HG02798 (cell line): ENCODE measurements at regions not wholly inside any gene's neighbourhood (a gene's known extent, or its start where the extent isn't known, plus 50 kb on each side); places are given as distances from the start of the nearest gene placed in this dataset.
"Not testable (repeated sequence)": the region's sequence is repeated elsewhere in the genome, so short reads cannot be mapped to it uniquely, and the experiment has no call there.

Source experiments
- ATAC-seq: cut with Tn5 transposase; IDR thresholded peaks from one replicate; pipeline ENCODE4 v1.9.1; 2021; ENCODE audit warnings: mild to moderate bottlenecking; ENCODE audit not compliant: unreplicated experiment, poor library complexity

DNA sequence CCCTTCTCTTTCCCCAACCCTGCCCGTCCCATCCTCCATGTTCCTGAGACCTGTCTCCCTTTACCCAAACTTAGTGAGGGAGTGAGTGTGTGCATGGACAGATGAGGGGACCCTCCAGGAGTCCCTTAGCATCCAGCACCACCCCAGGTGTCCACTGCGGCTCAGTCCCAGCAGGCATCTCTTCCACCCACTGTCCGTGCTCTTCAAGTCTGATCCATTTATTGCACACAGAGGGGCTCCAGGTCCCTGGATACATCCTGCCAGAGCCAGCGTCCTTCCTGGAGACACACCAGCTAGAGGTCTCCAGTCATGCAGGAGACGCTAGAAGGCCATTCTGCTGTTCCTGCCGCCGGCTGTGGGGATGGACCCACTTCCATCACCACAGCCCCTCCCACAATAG, 239.2 kb downstream of the ADGRD1 start:
- no peak for ATAC-seq

DNA sequence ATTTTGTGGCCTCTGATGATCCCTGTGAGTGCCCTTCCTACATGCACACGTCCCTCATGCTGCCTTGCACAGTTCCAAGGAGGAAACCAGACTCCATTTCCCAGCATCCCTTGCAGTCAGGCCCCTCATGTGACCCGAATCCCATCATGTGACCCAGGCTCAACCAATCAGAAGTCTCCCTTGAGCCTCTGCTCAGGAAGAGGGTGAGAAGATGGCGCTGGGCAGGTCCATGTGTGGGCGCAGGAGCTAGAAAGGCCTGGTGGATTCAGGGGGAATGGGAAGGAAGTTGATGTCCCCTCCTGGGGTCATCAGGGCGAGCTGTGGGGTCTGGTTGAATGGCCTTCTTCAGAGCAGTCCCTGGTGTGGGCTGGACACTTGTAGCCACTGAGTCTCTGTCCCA, 240.5 kb downstream of the ADGRD1 start:
- no peak for ATAC-seq

DNA sequence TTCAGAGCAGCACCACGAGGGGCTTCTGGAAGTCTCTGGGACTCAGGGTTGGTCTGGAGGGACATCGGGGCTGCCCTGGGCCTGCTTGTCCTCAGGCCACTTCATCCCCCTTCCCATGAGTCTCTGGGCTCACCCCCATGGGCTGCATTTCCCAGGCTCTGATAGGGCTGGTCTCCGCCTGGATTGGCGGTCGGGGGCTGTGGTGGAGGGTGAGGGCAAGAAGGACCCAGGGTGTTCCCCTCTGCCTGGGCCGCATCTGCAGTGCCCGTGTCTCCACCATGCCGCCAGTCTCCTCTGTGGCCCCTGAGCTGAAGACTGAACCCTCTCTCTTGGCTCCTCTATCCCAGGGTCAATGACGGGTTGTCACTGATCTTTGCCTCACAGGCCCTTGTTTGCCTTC, 242.1 kb downstream of the ADGRD1 start:
- ATAC-seq, result no peak

DNA sequence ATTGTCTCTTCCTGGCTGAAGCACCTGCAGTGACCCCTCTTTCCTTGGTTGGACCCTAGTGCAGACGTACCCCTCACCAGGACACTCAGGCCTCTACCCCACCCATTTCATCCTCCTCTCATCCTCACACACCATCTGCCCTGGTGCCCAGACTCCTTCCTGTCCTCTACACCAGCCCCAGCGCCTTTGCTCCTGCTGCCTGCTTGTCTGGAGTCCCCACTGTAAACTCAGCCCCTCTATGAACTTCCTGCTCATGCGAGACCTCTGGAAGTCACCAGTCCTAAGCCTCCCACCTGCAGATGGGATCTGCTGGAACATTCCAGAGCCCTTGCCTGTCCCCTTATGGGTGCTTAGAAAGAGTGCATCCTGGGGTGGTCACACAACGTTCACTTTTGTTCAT, 242.5 kb downstream of the ADGRD1 start:
- no peak for ATAC-seq

DNA sequence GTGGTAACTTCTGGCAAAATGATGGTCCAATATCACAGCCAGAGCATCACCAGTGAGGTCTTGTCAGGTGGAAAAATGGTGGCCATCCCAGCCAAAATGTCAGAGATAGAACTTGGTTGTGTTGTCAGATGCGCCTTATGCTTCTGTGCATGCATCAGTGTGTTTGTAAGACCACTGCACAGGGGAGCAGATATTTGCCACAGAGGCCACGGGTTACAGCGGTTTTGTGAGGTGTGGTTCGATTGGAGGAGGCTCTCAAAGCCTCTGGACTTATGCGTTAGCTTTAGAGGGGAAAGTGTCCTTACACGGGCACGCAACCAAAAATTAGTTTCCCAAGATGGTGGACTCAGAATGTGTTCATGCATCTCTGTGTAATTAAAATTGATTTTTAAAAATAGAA, 243.8 kb downstream of the ADGRD1 start:
- no peak for ATAC-seq

DNA sequence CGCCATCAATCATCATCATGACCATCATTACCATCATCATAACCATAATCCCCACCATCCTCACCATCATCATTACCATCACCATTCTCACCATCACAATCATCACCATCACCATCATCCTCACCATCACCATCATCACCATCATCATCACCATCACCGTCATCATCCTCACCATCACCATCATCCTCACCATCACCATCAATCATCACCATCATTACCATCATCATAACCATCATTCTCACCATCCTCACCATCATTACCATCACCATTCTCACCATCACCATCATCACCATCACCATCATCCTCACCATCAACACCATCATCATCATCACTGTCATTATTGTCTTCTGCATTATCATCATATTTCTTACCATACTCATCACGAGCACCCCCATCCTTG, 245.5 kb downstream of the ADGRD1 start:
- no peak for ATAC-seq

DNA sequence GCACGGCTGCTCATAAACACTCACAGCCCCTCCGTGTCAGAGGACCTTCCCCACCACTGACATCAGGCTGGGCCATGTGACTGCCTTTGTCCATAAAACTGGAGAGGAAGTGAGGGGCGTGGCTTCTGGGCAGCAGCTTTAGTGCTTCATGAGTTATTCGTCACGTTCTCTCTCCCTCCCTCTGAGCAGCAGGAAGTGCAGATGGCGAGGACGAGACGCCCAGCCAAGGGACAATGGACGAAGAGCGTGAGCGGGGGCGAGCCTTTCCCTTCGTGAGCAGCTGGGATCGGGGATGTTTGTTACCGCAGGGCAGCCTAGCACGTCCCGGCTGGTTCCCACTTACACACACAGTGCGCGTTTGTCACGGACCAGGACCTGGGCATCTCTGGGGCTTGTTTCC, 248.2 kb downstream of the ADGRD1 start:
- ATAC-seq, result not testable (repeated sequence)

DNA sequence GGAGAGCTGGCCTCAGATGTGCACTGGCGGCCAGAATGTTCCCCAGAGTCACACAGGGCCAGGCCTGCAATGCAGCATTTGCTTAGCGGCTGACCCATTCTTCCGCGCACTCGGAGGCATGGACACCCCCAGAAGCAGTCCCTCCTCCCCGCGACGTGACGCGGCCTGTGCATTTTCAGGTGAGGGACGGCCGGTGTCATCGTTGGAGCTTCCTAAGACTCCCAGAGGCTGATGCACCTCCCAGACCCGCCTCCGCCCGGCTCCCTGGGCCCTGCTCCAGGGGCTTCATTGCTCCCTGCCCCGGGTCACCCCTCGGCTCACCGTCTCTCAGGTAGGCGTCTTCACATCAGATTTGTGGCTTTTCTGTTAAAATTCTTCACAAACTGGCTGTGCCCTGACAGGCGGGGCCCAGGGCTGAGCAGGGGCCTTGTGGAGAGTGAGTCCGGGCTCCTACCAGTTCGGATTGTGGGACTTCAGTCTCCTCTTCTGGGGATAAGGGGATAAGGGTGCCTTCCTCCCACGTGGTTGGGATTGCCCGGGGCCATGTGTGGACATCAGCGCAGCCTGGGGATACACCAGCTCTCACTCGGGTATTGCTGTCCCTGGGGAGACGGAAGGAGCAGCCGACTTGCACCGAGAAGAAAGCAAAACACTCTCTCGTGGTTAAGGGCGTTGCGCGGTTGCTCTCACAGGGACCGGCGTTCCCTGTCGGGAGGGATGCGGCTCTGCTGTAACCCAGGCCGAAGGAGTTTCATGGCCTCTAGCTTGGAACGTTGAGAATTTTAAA, 249.1 kb downstream of the ADGRD1 start:
- ATAC-seq, result no peak

DNA sequence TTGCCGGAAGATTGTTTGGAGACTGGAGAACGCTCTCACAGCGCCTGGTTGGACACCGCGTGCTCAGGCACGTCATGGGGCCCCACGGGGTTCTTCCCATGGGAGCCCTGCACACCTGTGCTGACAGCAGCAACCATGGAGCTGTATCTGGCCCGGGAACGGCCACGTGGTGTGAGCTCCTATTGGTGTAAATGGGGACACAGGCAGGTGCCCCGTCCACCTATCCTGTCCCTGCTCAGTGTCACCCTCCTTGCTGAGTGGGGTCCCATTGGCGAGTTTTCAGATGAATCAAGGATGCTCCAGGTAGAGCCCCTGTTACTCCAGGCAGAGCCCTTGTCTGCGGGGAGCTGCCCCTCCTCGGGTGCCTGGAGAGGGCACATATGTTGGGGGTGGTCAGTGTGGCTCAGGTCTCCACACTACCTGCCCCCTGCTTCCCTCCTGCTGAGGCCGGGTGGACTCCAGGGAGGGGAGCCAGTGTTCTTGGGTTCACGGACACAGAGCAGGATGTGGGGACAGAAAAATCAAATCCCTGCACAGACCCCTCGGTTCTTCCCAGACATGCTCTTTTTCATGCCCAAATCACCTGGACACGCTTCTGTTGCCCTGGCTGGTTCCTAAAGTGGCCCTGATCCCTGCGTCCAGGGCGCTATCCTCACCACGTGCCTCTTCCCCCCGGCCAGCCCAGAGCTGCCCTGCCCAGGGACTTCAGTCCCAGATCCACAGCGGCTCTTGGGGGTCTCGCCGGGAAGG, 250.1 kb downstream of the ADGRD1 start:
- no peak for ATAC-seq

DNA sequence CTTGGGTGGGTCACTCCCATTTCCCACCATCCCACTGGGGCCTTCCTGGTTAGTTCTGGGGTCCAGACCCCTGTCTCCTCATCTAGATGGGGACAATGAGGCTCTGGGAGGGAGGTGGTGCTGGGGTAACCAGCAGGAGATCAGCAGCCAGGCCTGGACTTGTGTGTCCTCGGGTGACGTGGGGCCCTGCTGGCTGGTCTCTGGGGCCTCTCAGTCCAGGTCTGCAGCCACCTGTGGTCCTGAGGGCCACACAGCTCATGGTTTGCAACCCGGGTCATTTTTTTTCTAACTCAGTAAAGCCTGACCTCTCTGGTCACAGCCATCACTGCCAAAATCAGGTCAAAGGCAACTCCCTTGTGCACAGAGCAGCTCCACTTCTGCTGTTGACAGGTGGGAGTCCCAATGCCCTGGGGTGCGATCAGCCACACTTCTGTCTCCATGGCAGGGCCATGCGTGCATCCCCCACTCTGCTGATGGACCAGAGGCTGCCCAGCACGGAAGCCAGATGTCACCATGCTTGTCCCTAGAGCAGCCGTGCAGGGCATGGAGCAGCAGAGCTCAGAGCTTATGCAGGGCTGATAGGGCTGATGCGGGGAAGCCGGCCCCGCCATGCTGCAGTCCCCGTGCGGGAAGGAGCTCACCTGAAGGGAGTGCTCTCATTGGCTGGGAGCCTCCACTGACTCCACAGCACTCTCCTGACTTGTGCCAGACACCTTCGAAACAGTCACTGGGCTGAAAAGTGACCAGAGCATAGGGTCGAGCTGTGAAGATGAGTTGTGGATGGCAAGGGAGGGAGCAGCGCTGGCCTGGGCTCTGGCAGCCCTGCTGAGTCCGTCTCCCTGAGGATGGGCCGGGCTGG, 250.9 kb downstream of the ADGRD1 start:
- no peak for ATAC-seq

DNA sequence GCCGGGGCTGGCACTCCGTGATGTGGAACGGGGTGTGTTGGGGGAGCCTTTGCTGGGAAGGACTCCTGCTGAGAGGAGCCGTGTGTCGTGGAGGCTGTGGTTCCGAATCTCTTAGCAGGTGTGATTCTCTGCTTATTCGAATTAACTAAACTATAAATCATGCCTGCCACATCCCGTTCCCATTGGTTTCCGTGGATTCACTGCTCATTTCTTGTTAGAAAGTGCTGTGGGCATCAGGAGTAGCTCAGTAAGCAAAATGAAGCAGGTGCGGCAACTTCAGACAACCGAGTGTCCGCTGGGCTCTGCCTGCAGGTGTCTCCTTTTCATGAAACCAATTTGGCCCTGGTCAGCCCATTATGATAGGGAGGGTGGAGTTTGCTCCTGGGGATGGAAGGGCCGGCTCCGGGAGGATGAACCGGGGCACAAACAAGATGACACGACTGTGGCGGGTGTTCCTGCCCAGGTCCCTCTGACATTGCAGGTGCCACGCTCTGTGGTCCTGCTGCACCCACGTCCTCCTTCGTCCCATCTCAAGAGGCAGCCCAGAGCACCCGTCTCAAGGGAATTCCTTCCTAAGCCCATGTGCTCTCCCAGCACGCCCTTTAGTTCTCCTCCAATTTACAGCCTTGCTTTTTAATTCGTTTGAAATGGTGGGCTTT, 251.7 kb downstream of the ADGRD1 start:
- ATAC-seq, result not testable (repeated sequence)

DNA sequence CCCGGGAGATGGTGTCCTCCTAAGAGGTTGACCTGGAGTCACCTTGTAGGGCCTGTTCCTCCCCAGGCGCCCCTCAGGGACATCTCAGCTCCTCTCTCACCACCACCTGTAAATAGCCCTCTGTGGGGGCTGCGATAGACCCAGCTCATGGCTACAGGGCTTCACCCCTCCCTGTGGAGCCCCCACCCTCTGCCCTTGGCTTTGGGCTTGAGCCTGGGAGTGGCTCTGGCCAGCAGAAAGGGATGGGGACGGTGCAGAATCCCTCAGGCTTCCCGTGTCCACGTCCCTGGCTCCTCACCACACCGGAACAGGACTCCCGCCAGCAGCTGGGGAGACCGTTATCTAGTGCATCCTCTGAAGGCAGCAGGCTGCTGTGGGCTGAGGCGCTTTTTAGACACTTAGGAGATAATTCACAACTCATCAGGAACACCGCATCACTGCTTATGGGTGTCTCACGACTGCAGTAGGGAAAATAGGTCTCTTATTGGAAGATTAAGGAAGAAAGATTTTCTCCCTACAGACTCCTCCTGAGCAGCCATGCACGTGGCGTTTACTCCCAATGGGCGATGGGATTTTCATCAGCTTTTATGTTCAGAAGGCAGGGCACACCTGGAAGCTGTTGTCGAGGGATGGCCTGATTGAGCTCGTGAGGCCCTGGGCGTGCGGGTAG, 253.1 kb downstream of the ADGRD1 start:
- not testable (repeated sequence) for ATAC-seq

DNA sequence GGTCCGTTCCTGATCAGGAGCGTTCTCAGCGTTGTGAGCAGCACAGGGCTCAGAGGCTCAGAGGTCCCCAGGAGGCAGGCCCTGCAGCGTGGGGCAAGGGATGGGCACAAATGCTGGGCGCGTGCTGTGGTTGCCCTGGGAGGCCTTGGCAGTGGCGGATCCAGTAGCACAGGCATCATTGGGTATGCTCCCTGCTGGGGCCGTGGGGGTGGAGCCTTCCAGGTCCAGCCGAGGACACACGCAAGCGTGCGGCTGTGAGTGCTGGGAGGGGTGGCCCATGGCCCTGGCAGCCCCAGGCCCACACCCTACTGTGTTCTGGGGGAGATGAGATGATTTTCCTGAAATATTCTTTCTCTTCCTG, 253.6 kb downstream of the ADGRD1 start:
- ATAC-seq, result not testable (repeated sequence)

DNA sequence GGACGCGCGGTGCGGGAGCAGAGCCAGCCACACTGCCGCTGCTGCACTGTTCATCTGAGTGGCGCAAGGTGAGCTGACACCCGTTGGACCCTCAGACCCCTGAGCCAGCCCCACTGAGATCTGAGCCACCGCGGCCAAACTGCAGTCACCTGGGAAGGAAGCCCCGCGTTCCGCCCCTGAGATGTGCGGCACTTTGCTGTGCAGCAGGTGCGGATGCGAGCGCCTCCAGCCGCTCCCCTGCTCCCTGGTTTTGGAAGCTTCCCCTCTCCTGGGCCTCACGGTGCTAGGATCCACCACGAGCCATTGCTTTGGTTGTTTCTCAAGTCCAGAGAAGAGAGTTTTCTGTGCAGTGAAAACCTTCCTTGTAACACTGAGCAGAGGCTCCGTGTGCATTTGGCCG, 254.1 kb downstream of the ADGRD1 start:
- not testable (repeated sequence) for ATAC-seq

DNA sequence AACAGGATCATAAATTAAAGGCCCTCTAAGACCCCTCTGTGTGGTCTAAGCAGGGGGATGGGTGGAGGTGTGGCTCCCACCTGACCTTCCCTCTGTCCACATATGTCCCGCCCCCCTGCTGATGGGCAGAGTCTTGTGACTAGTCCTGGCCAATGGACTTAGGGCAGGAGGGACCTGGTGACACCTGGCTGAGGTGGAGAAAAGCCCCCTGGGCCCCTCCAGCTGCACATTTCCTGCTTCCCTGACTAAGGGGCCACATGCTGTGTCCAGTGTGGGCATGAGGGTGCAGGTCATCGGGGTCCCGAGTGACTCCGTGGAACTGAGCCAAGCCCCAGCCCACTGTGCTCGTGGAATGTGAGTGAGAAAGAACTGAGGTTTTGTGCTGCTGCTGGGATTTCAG, 254.7 kb downstream of the ADGRD1 start:
- no peak for ATAC-seq

DNA sequence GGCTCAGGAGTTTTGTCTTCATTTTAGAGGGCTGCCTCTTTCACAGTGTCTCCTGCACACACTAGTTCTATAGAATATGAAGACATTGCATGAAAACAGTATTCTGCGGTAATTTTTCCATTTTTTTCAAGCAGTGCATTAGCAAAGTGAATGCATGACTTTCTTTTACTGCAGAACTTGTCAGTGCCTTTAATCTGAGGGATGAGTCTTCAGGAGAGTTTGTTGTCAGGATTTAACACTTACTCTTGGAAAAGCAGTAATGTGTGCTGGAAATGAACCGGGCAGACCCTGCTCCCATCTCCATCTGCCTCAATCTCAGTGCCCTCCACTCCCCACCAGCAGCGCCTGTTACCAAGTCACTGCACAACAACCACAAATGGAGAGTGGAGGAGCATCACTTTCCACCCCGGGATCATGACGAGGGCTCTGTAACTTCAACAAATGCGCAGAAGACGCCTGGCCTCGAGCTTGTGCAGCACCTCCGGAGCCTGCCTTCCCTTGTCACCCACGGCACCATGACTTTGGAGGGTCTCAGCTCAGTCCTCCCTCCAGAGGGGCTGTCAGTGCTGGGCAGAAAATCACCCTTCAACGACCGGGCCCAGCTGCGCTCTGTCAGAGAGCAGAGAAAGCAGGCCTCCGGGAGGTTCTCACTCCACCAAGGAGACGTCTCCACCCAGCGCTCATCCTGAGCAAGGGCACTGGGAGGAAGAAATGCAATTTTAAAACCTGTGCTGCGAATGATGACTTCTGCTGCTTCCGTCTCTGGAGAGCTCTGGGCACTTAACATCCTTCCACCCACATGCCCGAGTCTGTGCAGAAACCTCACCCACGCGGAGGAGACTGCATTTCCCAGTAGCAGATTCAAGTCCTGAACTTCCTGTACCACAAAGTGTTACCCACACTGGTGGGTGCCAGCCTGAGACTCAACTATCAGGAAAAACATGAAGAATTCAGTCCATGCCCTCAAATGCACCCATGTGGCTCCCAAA, 255.7 kb downstream of the ADGRD1 start:
- ATAC-seq, result no peak

DNA sequence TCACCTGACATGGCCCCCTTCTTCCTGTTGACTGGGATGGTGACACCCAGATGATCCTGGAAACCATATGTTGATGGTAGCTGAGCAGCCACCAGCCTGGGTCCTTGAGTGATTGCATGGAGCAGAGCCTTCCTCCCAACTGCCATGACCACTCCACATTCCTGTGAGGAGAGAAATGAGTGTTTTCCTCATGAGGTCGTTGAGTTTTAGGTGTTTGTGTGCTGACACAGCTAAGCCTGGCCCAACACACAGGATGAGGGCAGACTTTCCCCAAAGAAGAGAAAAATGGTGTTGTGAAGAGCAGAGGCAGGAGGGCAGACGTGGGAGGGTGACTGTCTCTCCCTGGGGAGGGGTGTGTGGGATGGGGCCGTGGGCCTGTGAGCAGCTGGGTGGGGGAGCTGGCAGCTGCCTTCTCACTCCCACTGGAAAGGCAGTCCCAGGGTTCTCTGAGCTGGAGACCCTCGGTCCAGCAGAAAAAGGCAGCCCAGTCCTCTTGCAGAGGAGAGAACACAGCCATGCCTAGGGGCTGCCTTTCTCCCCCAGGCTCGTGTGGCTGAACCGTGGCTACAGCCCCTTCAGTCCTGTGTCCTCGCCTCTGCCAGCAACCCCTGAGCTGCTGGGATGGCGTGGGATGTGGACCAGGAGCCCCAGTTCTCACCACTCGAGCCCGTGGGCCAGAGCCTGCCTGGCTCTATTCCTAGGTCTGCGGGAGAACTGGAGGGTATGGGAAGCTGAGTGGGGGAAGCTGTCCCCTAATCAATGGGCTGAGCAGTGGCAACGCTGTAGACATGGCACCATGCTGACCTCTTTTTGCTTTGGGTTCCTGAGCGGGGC, 257.0 kb downstream of the ADGRD1 start:
- ATAC-seq, result no peak
